Activated T-helper 1 cell treated with anti-CD3 and anti-CD28 coated beads, Interleukin-2, amount 50 U/mL, for 16 hours (primary cell): ENCODE measurements at regions not wholly inside any gene's neighbourhood (a gene's known extent, or its start where the extent isn't known, plus 50 kb on each side); places are given as distances from the start of the nearest gene placed in this dataset.

Source experiments
- DNase-seq, 2 donors: peaks; one replicate each; pipeline ENCODE4 v3.0.0-alpha.2; 2020; ENCODE audit warnings: low read depth in 1 of 2, low spot score in 1 of 2

GRCh38 chr3:43783987-43784639 lies 93.4 kb downstream of the ABHD5 start:
- DNase-seq = no peak

GRCh38 chr3:43784640-43785011 lies 93.9 kb downstream of the ABHD5 start:
- DNase-seq = no peak

GRCh38 chr3:43785551-43785950 lies 94.8 kb downstream of the ABHD5 start:
- DNase-seq = no peak

GRCh38 chr3:43786102-43786501 lies 95.4 kb downstream of the ABHD5 start:
- no peak for DNase-seq

- DNase-seq = no peak
These were observed 96.0 kb downstream of the ABHD5 start for GRCh38 chr3:43786526-43787305.

GRCh38 chr3:43787330-43787729 lies 96.6 kb downstream of the ABHD5 start:
- no peak for DNase-seq

- DNase-seq = no peak
These were observed 98.3 kb downstream of the ABHD5 start for GRCh38 chr3:43789028-43789427.

- DNase-seq = no peak
These were observed 99.3 kb downstream of the ABHD5 start for GRCh38 chr3:43790060-43790459.

- DNase-seq = no peak
These were observed 99.7 kb downstream of the ABHD5 start for GRCh38 chr3:43790476-43790875.

- DNase-seq = no peak
These were observed 100.5 kb downstream of the ABHD5 start for GRCh38 chr3:43791246-43791645.

- no peak for DNase-seq
These were observed 102.2 kb downstream of the ABHD5 start for GRCh38 chr3:43792904-43793303.

GRCh38 chr3:43793648-43794372 lies 103.1 kb downstream of the ABHD5 start:
- DNase-seq = no peak

GRCh38 chr3:43794776-43795175 lies 104.0 kb downstream of the ABHD5 start:
- no peak for DNase-seq

- DNase-seq = no peak
These were observed 104.8 kb downstream of the ABHD5 start for GRCh38 chr3:43795491-43795890.

- no peak for DNase-seq
These were observed 105.4 kb downstream of the ABHD5 start for GRCh38 chr3:43796041-43796596.

GRCh38 chr3:43797794-43798193 lies 107.1 kb downstream of the ABHD5 start:
- DNase-seq = no peak

- no peak for DNase-seq
These were observed 120.1 kb downstream of the ABHD5 start for GRCh38 chr3:43810797-43811196.

- no peak for DNase-seq
These were observed 123.7 kb downstream of the ABHD5 start for GRCh38 chr3:43814461-43814860.

GRCh38 chr3:43816372-43816771 lies 125.6 kb downstream of the ABHD5 start:
- no peak for DNase-seq

GRCh38 chr3:43817064-43817463 lies 126.3 kb downstream of the ABHD5 start:
- no peak for DNase-seq

GRCh38 chr3:43817825-43818224 lies 127.1 kb downstream of the ABHD5 start:
- no peak for DNase-seq

- no peak for DNase-seq
These were observed 127.5 kb downstream of the ABHD5 start for GRCh38 chr3:43818229-43818628.
